ENCODE measurements at regions not wholly inside any gene's neighbourhood (a gene's known extent, or its start where the extent isn't known, plus 50 kb on each side); places are given as distances from the start of the nearest gene placed in this dataset.

- TF ChIP-seq GABPA (IDR thresholded peaks at IDR 0.05 in 1 of 2, conservative IDR thresholded peaks at IDR 0.05 in 1 of 2): no peak
- TF ChIP-seq CTCF (IDR thresholded peaks at IDR 0.05; ENCODE audit: low read depth, low read length, missing input control): no peak
- no peak for TF ChIP-seq ZBTB33 (IDR thresholded peaks at IDR 0.05)
- TF ChIP-seq JUND (IDR thresholded peaks at IDR 0.05): no peak
- no peak for TF ChIP-seq FOXA2 (IDR thresholded peaks at IDR 0.05)
These were observed 76.4 kb upstream of the ETS2 start for GRCh38 chr21:38729291-38729690.

All from liver (tissue), 3 donors.